ENCODE measurements at regions not wholly inside any gene's neighbourhood (a gene's known extent, or its start where the extent isn't known, plus 50 kb on each side); places are given as distances from the start of the nearest gene placed in this dataset.

- H3K4me1 ChIP-seq = no peaks in the 10 kb centered on the region
- H3K9me3 ChIP-seq = no peaks in the 10 kb centered on the region
- H3K4me3 ChIP-seq = no peak overlapping the region
- no peaks in the 10 kb centered on the region for H3K27me3 ChIP-seq
- no peak for DNase-seq (ENCODE audit: extremely low spot score in 2 of 2)
- no peaks in the 10 kb centered on the region for H3K36me3 ChIP-seq
- H3K27ac ChIP-seq = no peak overlapping the region
- TF ChIP-seq CTCF (IDR thresholded peaks at IDR 0.05) (no peak), POLR2A (IDR thresholded peaks at IDR 0.05) (no peak), POLR2AphosphoS5 (IDR thresholded peaks at IDR 0.05; ENCODE audit: insufficient read depth in 1 of 2, low read depth in 1 of 2) (no peak)
- intact Hi-C loops (cut with DNase I) = no loop called here
Measured at GRCh38 chr10:90403211-90404000, 454.4 kb downstream of the HTR7 start.

- H3K4me1 ChIP-seq = no peaks in the 10 kb centered on the region
- DNase-seq (ENCODE audit: extremely low spot score in 2 of 2) = no peak
- no peaks in the 10 kb centered on the region for H3K27me3 ChIP-seq
- no peaks in the 10 kb centered on the region for H3K9me3 ChIP-seq
- H3K4me3 ChIP-seq = no peak overlapping the region
- H3K36me3 ChIP-seq = no peaks in the 10 kb centered on the region
- TF ChIP-seq POLR2AphosphoS5 (IDR thresholded peaks at IDR 0.05; ENCODE audit: insufficient read depth in 1 of 2, low read depth in 1 of 2) (no peak), CTCF (IDR thresholded peaks at IDR 0.05) (no peak), POLR2A (IDR thresholded peaks at IDR 0.05) (no peak)
- no peak overlapping the region for H3K27ac ChIP-seq
- intact Hi-C loops (cut with DNase I) = no loop called here
Measured at GRCh38 chr10:90407131-90407530, 450.7 kb downstream of the HTR7 start.

- no peaks in the 10 kb centered on the region for H3K36me3 ChIP-seq
- DNase-seq (ENCODE audit: extremely low spot score in 2 of 2) = no peak
- H3K27ac ChIP-seq = no peak overlapping the region
- H3K4me3 ChIP-seq = no peak overlapping the region
- H3K4me1 ChIP-seq = no peaks in the 10 kb centered on the region
- TF ChIP-seq CTCF (IDR thresholded peaks at IDR 0.05) (no peak), POLR2AphosphoS5 (IDR thresholded peaks at IDR 0.05; ENCODE audit: insufficient read depth in 1 of 2, low read depth in 1 of 2) (no peak), POLR2A (IDR thresholded peaks at IDR 0.05) (no peak)
- H3K9me3 ChIP-seq = no peaks in the 10 kb centered on the region
- intact Hi-C loops (cut with DNase I) = no loop called here
- no peaks in the 10 kb centered on the region for H3K27me3 ChIP-seq
Measured at GRCh38 chr10:90407851-90408250, 450.0 kb downstream of the HTR7 start.

GRCh38 chr10:90412582-90412981, 445.3 kb downstream of the HTR7 start:
- TF ChIP-seq CTCF (IDR thresholded peaks at IDR 0.05) (no peak), POLR2AphosphoS5 (IDR thresholded peaks at IDR 0.05; ENCODE audit: insufficient read depth in 1 of 2, low read depth in 1 of 2) (no peak), POLR2A (IDR thresholded peaks at IDR 0.05) (no peak)
- H3K27ac ChIP-seq = no peak overlapping the region
- H3K36me3 ChIP-seq = no peaks in the 10 kb centered on the region
- H3K9me3 ChIP-seq = no peaks in the 10 kb centered on the region
- no peaks in the 10 kb centered on the region for H3K27me3 ChIP-seq
- H3K4me3 ChIP-seq = no peak overlapping the region
- H3K4me1 ChIP-seq = peaks cover 7% of the 10 kb centered on the region
- intact Hi-C loops (cut with DNase I) = no loop called here
- no peak for DNase-seq (ENCODE audit: extremely low spot score in 2 of 2)

- H3K27ac ChIP-seq = no peak overlapping the region
- H3K36me3 ChIP-seq = no peaks in the 10 kb centered on the region
- no peak for DNase-seq (ENCODE audit: extremely low spot score in 2 of 2)
- TF ChIP-seq POLR2AphosphoS5 (IDR thresholded peaks at IDR 0.05; ENCODE audit: insufficient read depth in 1 of 2, low read depth in 1 of 2) (no peak), CTCF (IDR thresholded peaks at IDR 0.05) (no peak), POLR2A (IDR thresholded peaks at IDR 0.05) (no peak)
- peaks cover 7% of the 10 kb centered on the region for H3K4me1 ChIP-seq
- no peaks in the 10 kb centered on the region for H3K27me3 ChIP-seq
- intact Hi-C loops (cut with DNase I) = no loop called here
- H3K4me3 ChIP-seq = no peak overlapping the region
- no peaks in the 10 kb centered on the region for H3K9me3 ChIP-seq
Measured at GRCh38 chr10:90413196-90413595, 444.6 kb downstream of the HTR7 start.

Data from vagina (tissue), 2 donors.